SK-N-SH treated with all-trans-retinoic acid at 6 μM for 48 hours (cell line): ENCODE measurements at regions not wholly inside any gene's neighbourhood (a gene's known extent, or its start where the extent isn't known, plus 50 kb on each side); places are given as distances from the start of the nearest gene placed in this dataset.

Experiments used
- ATAC-seq: fragments of 200-7000 bp; cut with Tn5 transposase; 3 replicates; pipeline ENCODE4 v1.9.1; 2020; ENCODE audit warnings: mild to moderate bottlenecking, moderate library complexity
- ARNTL ChIP-seq: fragments of 450-650 bp; formaldehyde crosslinking; IDR thresholded peaks from 2 replicates; pipeline ENCODE4 v1.5.0; 2020; ENCODE audit warnings: low read depth, mild to moderate bottlenecking, moderate library complexity, borderline replicate concordance
- BACH2 ChIP-seq: fragments of 250-450 bp; sonication (Bioruptor Pico); IDR thresholded peaks from 2 replicates; pipeline ENCODE4 v1.9.0; 2021; ENCODE audit warnings: mild to moderate bottlenecking, borderline replicate concordance
- CSDC2 ChIP-seq: fragments of 250-450 bp; sonication (Bioruptor Pico); IDR thresholded peaks from 2 replicates; pipeline ENCODE4 v1.5.0; 2020; ENCODE audit warnings: mild to moderate bottlenecking, moderate library complexity
- ESRRG ChIP-seq: fragments of 250-450 bp; sonication (Bioruptor Pico); IDR thresholded peaks from 2 replicates; pipeline ENCODE4 v1.6.1; 2021; ENCODE audit warnings: mild to moderate bottlenecking
- GLIS3 ChIP-seq: fragments of 250-450 bp; sonication (Bioruptor Pico); IDR thresholded peaks from 2 replicates; pipeline ENCODE4 v1.5.0; 2020; ENCODE audit warnings: mild to moderate bottlenecking, moderate library complexity
- ISL1 ChIP-seq: fragments of 250-450 bp; sonication (Bioruptor Pico); IDR thresholded peaks from 2 replicates; pipeline ENCODE4 v2.1.2; 2022; ENCODE audit warnings: mild to moderate bottlenecking, moderate library complexity
- OSR1 ChIP-seq: fragments of 250-450 bp; sonication (Bioruptor Pico); IDR thresholded peaks from 2 replicates; pipeline ENCODE4 v1.8.0; 2022; ENCODE audit warnings: moderate library complexity, mild to moderate bottlenecking, inconsistent platforms
- PPARA ChIP-seq: fragments of 250-450 bp; sonication (Bioruptor Pico); IDR thresholded peaks from 2 replicates; pipeline ENCODE4 v1.5.0; 2020; ENCODE audit warnings: mild to moderate bottlenecking, borderline replicate concordance
- RARB ChIP-seq: fragments of 250-450 bp; sonication (Bioruptor Pico); IDR thresholded peaks from 2 replicates; pipeline ENCODE4 v1.8.0; 2021; ENCODE audit warnings: mild to moderate bottlenecking, moderate library complexity
- SNAI2 ChIP-seq: fragments of 250-450 bp; sonication (Bioruptor Pico); IDR thresholded peaks from 2 replicates; pipeline ENCODE4 v1.5.0; 2020; ENCODE audit warnings: mild to moderate bottlenecking, moderate library complexity
- TCF4 ChIP-seq: fragments of 250-450 bp; sonication (Bioruptor Pico); IDR thresholded peaks from 2 replicates; pipeline ENCODE4 v1.8.0; 2021; ENCODE audit warnings: mild to moderate bottlenecking, moderate library complexity, borderline replicate concordance
- TOX ChIP-seq: fragments of 250-450 bp; sonication (Bioruptor Pico); IDR thresholded peaks from 2 replicates; pipeline ENCODE4 v1.8.0; 2021; ENCODE audit warnings: mild to moderate bottlenecking, moderate library complexity, borderline replicate concordance
- ZFP3 ChIP-seq: fragments of 250-450 bp; sonication (Bioruptor Pico); IDR thresholded peaks from 2 replicates; pipeline ENCODE4 v1.5.0; 2020; ENCODE audit warnings: mild to moderate bottlenecking, moderate library complexity
- ZFP30 ChIP-seq: fragments of 450-650 bp; formaldehyde crosslinking; IDR thresholded peaks from 2 replicates; pipeline ENCODE4 v1.5.0; 2022; ENCODE audit warnings: mild to moderate bottlenecking, moderate library complexity
- ZNF565 ChIP-seq: fragments of 450-650 bp; formaldehyde crosslinking; conservative IDR thresholded peaks from 2 replicates; pipeline ENCODE4 v1.5.0; 2020; ENCODE audit warnings: low read depth, mild to moderate bottlenecking, moderate library complexity
- ZNF70 ChIP-seq: fragments of 450-650 bp; formaldehyde crosslinking; IDR thresholded peaks from 2 replicates; pipeline ENCODE4 v1.5.0; 2020; ENCODE audit warnings: mild to moderate bottlenecking, moderate library complexity
- ZNF8 ChIP-seq: fragments of 450-650 bp; formaldehyde crosslinking; IDR thresholded peaks from 2 replicates; pipeline ENCODE4 v1.5.0; 2020; ENCODE audit warnings: mild to moderate bottlenecking, moderate library complexity
- TF ChIP-seq, protein P1 (sequence below): fragments of 250-450 bp; sonication (Bioruptor Pico); IDR thresholded peaks from 2 replicates; pipeline ENCODE4 v1.5.1; 2021; ENCODE audit warnings: mild to moderate bottlenecking, moderate library complexity
- TF ChIP-seq, protein P2 (sequence below): fragments of 250-450 bp; sonication (Bioruptor Pico); IDR thresholded peaks from 2 replicates; pipeline ENCODE4 v1.8.0; 2021; ENCODE audit warnings: low read depth, mild to moderate bottlenecking, moderate library complexity, borderline replicate concordance
- TF ChIP-seq, protein P3 (sequence below): fragments of 250-450 bp; sonication (Bioruptor Pico); IDR thresholded peaks from 2 replicates; pipeline ENCODE4 v1.5.1; 2020; ENCODE audit warnings: low read depth, mild to moderate bottlenecking, moderate library complexity
- TF ChIP-seq, protein P4 (sequence below): fragments of 250-450 bp; sonication (Bioruptor Pico); IDR thresholded peaks from 2 replicates; pipeline ENCODE4 v1.5.0; 2020; ENCODE audit warnings: mild to moderate bottlenecking, moderate library complexity
- TF ChIP-seq, protein P5 (sequence below): fragments of 250-450 bp; sonication (Bioruptor Pico); IDR thresholded peaks from 2 replicates; pipeline ENCODE4 v1.8.0; 2020; ENCODE audit warnings: mild to moderate bottlenecking, moderate library complexity, borderline replicate concordance

DNA sequence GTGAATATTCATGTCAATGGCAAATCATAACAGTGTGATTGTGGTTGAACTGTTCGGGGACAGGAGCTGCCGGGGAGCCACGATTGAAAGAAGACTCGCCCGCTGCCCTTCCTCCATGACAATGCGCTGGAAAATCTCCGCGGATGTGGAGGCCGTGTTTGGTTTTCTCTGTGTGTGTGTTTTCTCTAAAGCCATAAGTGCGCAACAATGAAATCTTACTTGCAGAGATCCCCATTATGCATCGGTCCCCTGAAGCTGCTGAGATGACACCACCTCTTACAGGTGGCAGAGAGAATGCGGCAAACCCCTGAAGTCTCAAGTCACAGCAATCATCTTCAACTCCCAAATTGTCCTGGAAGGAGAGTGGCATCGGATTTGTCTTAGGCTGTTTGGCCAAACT lies 442.3 kb upstream of the MKI67 start:
- TF ChIP-seq, protein P1, sequence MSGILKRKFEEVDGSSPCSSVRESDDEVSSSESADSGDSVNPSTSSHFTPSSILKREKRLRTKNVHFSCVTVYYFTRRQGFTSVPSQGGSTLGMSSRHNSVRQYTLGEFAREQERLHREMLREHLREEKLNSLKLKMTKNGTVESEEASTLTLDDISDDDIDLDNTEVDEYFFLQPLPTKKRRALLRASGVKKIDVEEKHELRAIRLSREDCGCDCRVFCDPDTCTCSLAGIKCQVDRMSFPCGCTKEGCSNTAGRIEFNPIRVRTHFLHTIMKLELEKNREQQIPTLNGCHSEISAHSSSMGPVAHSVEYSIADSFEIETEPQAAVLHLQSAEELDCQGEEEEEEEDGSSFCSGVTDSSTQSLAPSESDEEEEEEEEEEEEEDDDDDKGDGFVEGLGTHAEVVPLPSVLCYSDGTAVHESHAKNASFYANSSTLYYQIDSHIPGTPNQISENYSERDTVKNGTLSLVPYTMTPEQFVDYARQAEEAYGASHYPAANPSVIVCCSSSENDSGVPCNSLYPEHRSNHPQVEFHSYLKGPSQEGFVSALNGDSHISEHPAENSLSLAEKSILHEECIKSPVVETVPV (CRISPR knock-in tag): no peak
- TF ChIP-seq ARNTL (CRISPR knock-in tag) (no peak), ZFP30 (CRISPR knock-in tag) (no peak), CSDC2 (CRISPR knock-in tag) (no peak), OSR1 (CRISPR knock-in tag) (no peak), ESRRG (no peak), BACH2 (CRISPR knock-in tag) (no peak), GLIS3 (no peak), ZFP3 (CRISPR knock-in tag) (no peak), ISL1 (CRISPR knock-in tag) (no peak), ZNF565 (CRISPR knock-in tag) (no peak), ZNF70 (CRISPR knock-in tag) (no peak), TOX (CRISPR knock-in tag) (no peak), PPARA (no peak), ZNF8 (CRISPR knock-in tag) (no peak)
- TF ChIP-seq, protein P2, sequence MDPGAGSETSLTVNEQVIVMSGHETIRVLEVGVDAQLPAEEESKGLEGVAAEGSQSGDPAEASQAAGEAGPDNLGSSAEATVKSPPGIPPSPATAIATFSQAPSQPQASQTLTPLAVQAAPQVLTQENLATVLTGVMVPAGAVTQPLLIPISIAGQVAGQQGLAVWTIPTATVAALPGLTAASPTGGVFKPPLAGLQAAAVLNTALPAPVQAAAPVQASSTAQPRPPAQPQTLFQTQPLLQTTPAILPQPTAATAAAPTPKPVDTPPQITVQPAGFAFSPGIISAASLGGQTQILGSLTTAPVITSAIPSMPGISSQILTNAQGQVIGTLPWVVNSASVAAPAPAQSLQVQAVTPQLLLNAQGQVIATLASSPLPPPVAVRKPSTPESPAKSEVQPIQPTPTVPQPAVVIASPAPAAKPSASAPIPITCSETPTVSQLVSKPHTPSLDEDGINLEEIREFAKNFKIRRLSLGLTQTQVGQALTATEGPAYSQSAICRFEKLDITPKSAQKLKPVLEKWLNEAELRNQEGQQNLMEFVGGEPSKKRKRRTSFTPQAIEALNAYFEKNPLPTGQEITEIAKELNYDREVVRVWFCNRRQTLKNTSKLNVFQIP (CRISPR knock-in tag): no peak
- TF ChIP-seq, protein P3, sequence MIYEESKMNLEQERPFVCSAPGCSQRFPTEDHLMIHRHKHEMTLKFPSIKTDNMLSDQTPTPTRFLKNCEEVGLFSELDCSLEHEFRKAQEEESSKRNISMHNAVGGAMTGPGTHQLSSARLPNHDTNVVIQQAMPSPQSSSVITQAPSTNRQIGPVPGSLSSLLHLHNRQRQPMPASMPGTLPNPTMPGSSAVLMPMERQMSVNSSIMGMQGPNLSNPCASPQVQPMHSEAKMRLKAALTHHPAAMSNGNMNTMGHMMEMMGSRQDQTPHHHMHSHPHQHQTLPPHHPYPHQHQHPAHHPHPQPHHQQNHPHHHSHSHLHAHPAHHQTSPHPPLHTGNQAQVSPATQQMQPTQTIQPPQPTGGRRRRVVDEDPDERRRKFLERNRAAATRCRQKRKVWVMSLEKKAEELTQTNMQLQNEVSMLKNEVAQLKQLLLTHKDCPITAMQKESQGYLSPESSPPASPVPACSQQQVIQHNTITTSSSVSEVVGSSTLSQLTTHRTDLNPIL (CRISPR knock-in tag): no peak
- TF ChIP-seq, protein P4, sequence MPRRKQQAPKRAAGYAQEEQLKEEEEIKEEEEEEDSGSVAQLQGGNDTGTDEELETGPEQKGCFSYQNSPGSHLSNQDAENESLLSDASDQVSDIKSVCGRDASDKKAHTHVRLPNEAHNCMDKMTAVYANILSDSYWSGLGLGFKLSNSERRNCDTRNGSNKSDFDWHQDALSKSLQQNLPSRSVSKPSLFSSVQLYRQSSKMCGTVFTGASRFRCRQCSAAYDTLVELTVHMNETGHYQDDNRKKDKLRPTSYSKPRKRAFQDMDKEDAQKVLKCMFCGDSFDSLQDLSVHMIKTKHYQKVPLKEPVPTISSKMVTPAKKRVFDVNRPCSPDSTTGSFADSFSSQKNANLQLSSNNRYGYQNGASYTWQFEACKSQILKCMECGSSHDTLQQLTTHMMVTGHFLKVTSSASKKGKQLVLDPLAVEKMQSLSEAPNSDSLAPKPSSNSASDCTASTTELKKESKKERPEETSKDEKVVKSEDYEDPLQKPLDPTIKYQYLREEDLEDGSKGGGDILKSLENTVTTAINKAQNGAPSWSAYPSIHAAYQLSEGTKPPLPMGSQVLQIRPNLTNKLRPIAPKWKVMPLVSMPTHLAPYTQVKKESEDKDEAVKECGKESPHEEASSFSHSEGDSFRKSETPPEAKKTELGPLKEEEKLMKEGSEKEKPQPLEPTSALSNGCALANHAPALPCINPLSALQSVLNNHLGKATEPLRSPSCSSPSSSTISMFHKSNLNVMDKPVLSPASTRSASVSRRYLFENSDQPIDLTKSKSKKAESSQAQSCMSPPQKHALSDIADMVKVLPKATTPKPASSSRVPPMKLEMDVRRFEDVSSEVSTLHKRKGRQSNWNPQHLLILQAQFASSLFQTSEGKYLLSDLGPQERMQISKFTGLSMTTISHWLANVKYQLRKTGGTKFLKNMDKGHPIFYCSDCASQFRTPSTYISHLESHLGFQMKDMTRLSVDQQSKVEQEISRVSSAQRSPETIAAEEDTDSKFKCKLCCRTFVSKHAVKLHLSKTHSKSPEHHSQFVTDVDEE (CRISPR knock-in tag): no peak
- no peak for ATAC-seq

DNA sequence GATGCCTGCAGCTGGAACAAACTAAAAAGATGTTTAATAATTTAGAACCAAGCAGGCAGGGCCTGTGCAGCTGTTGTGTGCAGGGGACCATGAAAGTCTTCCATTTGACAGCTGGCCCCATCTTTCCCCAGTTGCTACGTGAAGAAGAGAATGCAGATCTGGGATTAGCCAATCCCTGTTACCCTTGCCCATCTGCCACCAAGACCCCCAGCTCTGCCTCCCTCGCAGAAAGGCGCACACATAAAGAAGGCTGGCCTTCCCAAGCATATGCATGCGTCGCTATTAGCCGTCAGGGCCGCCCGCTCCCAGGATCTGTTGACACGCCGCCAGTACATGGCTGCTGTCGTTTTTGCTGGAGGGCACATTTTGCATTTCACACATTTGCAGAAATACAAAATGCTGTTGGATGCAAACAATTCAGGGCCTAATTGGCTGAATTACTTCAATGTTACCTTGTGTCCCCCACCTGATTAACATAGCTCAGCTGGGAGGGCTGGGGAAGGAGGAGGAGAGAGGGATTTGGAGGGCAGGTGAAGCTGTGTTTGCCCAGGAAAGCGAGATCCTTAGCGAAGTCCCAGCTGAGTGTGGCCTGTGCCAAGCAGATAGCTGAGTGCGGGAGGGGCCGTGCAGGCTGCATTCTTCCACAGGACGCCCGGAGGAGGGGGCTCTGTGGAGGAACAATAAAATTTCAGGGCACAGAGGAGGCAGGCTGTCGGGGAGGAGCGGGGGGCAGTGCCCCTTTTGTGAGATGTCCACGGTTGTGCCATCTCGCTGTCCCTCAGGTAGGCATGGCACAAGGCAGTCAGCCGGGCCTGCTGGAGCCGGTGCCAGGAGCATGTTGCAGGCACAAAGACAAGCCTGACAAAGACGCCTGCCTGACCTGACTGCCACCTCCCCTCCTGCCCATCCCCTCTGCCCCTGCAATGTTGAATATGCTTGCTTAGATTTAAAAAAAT lies 443.0 kb upstream of the MKI67 start:
- ATAC-seq: no peak
- TF ChIP-seq TCF4 (CRISPR knock-in tag) (no peak), ZFP30 (CRISPR knock-in tag) (no peak), ISL1 (CRISPR knock-in tag) (no peak), RARB (CRISPR knock-in tag) (no peak), ZNF70 (CRISPR knock-in tag) (no peak), OSR1 (CRISPR knock-in tag) (no peak), ZNF565 (CRISPR knock-in tag) (no peak), SNAI2 (CRISPR knock-in tag) (no peak), GLIS3 (no peak), ZNF8 (CRISPR knock-in tag) (no peak), ZFP3 (CRISPR knock-in tag) (no peak), ARNTL (CRISPR knock-in tag) (no peak)
- TF ChIP-seq, protein P5, sequence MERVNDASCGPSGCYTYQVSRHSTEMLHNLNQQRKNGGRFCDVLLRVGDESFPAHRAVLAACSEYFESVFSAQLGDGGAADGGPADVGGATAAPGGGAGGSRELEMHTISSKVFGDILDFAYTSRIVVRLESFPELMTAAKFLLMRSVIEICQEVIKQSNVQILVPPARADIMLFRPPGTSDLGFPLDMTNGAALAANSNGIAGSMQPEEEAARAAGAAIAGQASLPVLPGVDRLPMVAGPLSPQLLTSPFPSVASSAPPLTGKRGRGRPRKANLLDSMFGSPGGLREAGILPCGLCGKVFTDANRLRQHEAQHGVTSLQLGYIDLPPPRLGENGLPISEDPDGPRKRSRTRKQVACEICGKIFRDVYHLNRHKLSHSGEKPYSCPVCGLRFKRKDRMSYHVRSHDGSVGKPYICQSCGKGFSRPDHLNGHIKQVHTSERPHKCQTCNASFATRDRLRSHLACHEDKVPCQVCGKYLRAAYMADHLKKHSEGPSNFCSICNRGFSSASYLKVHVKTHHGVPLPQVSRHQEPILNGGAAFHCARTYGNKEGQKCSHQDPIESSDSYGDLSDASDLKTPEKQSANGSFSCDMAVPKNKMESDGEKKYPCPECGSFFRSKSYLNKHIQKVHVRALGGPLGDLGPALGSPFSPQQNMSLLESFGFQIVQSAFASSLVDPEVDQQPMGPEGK (CRISPR knock-in tag): no peak
- TF ChIP-seq, protein P4 (CRISPR knock-in tag): no peak
